Activated CD8-positive, alpha-beta T cell treated with anti-CD3 and anti-CD28 coated beads for 36 hours (primary cell): ENCODE measurements at regions not wholly inside any gene's neighbourhood (a gene's known extent, or its start where the extent isn't known, plus 50 kb on each side); places are given as distances from the start of the nearest gene placed in this dataset.

Experiments used
- ATAC-seq: fragments of 200-7000 bp; cut with Tn5 transposase; one replicate; pipeline ENCODE4 v1.10.0; 2021; ENCODE audit warnings: mild to moderate bottlenecking, moderate library complexity
- CTCF ChIA-PET: fragments of 350-600 bp; sonication (Branson Sonifier 250); formaldehyde crosslinking; loops from one replicate; lab custom pipeline; 2021; ENCODE audit warnings: antibody characterized with exemption; lab: Charles Lee
- POLR2A ChIA-PET: fragments of 350-600 bp; sonication (Branson Sonifier 250); formaldehyde crosslinking; loops from one replicate; lab custom pipeline; 2021; ENCODE audit warnings: antibody characterized with exemption; lab: Charles Lee
- DNase-seq: peaks from one replicate; pipeline ENCODE4 v3.0.0-alpha.2; 2020
- H3K27ac Mint-ChIP-seq: one replicate; pipeline ENCODE4 v1.8.0; 2021; ENCODE audit warnings: mild to moderate bottlenecking, mixed read lengths
- H3K27me3 Mint-ChIP-seq: one replicate; pipeline ENCODE4 v1.8.0; 2021; ENCODE audit warnings: mixed read lengths
- H3K36me3 Mint-ChIP-seq: one replicate; pipeline ENCODE4 v1.8.0; 2021; ENCODE audit warnings: low read depth, mixed read lengths
- H3K4me1 Mint-ChIP-seq: one replicate; pipeline ENCODE4 v1.8.0; 2021; ENCODE audit warnings: low read depth, mixed read lengths
- H3K4me3 Mint-ChIP-seq: one replicate; pipeline ENCODE4 v1.8.0; 2021; ENCODE audit warnings: mild to moderate bottlenecking, moderate library complexity, mixed read lengths
- H3K9me3 Mint-ChIP-seq: one replicate; pipeline ENCODE4 v1.8.0; 2021; ENCODE audit warnings: mixed read lengths
- CTCF ChIP-seq: fragments of 200-600 bp; IDR thresholded peaks from one replicate; pipeline ENCODE4 v1.8.0; 2022; ENCODE audit warnings: antibody characterized with exemption, mild to moderate bottlenecking
- intact Hi-C: fragments of 100-400 bp; cut with micrococcal nuclease; formaldehyde crosslinking; loops from one replicate; pipeline ENCODE4 v1.10.0; 2022

DNA sequence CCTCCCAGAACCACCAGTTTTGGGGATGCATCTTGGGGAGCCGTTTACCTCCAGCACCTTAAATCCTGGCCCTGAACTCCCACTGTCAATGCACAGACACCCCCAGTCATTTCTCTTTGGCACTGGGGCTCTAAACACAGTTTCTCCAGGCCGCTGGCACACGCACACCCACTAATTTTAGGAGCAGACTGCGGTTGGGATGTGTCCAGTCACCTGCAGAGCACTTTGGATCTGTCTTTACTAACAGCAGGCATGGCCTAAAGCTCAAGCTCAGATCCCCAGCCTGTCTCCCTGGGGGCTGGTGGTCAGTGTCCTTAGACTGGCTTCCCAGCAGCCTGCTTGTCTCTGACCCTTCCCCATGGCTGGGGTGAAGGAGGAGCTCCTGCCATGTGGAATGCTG is 49.9 kb downstream of the SYNE3 start:
- DNase-seq (no peak), ATAC-seq (no peak)
- TF ChIP-seq CTCF: no peak
- ChIA-PET CTCF (interaction anchor here (1.2 to 4.9 kb wide), 2 partner anchors 12 to 14 kb away, joined by 3 to 21 read pairs; no protein-coding TSS in a partner anchor), POLR2A (no interaction called here)
- Mint-ChIP-seq H3K36me3 (peaks cover 65% of the 10 kb centered on the region), H3K4me1 (peaks cover 54% of the 10 kb centered on the region), H3K27me3 (no peaks in the 10 kb centered on the region), H3K9me3 (no peaks in the 10 kb centered on the region), H3K27ac (peak overlapping the region; percentile 30), H3K4me3 (no peak overlapping the region)
- intact Hi-C loops: no loop called here

GRCh38 chr14:95465936-95466335 is 50.5 kb downstream of the SYNE3 start:
- no peak for TF ChIP-seq CTCF
- ATAC-seq (no peak), DNase-seq (no peak)
- Mint-ChIP-seq H3K36me3 (peaks cover 66% of the 10 kb centered on the region), H3K27me3 (no peaks in the 10 kb centered on the region), H3K4me1 (peaks cover 55% of the 10 kb centered on the region), H3K27ac (no peak overlapping the region), H3K9me3 (no peaks in the 10 kb centered on the region), H3K4me3 (no peak overlapping the region)
- CTCF ChIA-PET: interaction anchor here (4.9 kb wide), 1 partner anchor 14 kb away, joined by 21 read pairs; no protein-coding TSS in a partner anchor
- POLR2A ChIA-PET: no interaction called here
- intact Hi-C loops: no loop called here

- ChIA-PET CTCF (interaction anchor here (4.9 to 5.2 kb wide), 2 partner anchors 13 to 24 kb away, joined by 21 to 31 read pairs; no protein-coding TSS in a partner anchor), POLR2A (interaction anchor here (0.6 kb wide), 1 partner anchor 69 kb away, joined by 3 read pairs; the partner anchor contains the start of gene GLRX5)
- H3K4me1 Mint-ChIP-seq: peaks cover 55% of the 10 kb centered on the region
- no peaks in the 10 kb centered on the region for H3K27me3 Mint-ChIP-seq
- peaks cover 71% of the 10 kb centered on the region for H3K36me3 Mint-ChIP-seq
- ATAC-seq (peak; percentile 61), DNase-seq (no peak)
- H3K9me3 Mint-ChIP-seq: no peaks in the 10 kb centered on the region
- peak overlapping the region; percentile 47 for H3K27ac Mint-ChIP-seq
- no peak for TF ChIP-seq CTCF
- H3K4me3 Mint-ChIP-seq: no peak overlapping the region
- intact Hi-C loops: no loop called here
Measured at GRCh38 chr14:95465358-95465757, 51.1 kb downstream of the SYNE3 start.

GRCh38 chr14:95464514-95464913 is 51.9 kb downstream of the SYNE3 start:
- ATAC-seq (peak; percentile 45), DNase-seq (peak; percentile 20)
- no peak overlapping the region for H3K4me3 Mint-ChIP-seq
- no peaks in the 10 kb centered on the region for H3K9me3 Mint-ChIP-seq
- H3K27ac Mint-ChIP-seq: peak overlapping the region; percentile 47
- H3K36me3 Mint-ChIP-seq: peaks cover 68% of the 10 kb centered on the region
- intact Hi-C loops: no loop called here
- ChIA-PET CTCF (interaction anchor here (0.6 to 5.2 kb wide), 8 partner anchors 12 to 68 kb away, joined by 3 to 31 read pairs (median 6); no protein-coding TSS in a partner anchor), POLR2A (interaction anchor here (0.6 to 0.9 kb wide), 2 partner anchors 40 to 70 kb away, joined by 3 read pairs; partner anchors contain the start of gene GLRX5)
- no peaks in the 10 kb centered on the region for H3K27me3 Mint-ChIP-seq
- H3K4me1 Mint-ChIP-seq: peaks cover 50% of the 10 kb centered on the region
- TF ChIP-seq CTCF: no peak

GRCh38 chr14:95464103-95464502 is 52.3 kb downstream of the SYNE3 start:
- ATAC-seq (no peak), DNase-seq (no peak)
- peak overlapping the region; percentile 47 for H3K27ac Mint-ChIP-seq
- TF ChIP-seq CTCF: no peak
- no peaks in the 10 kb centered on the region for H3K27me3 Mint-ChIP-seq
- no peak overlapping the region for H3K4me3 Mint-ChIP-seq
- H3K36me3 Mint-ChIP-seq: peaks cover 70% of the 10 kb centered on the region
- H3K9me3 Mint-ChIP-seq: no peaks in the 10 kb centered on the region
- POLR2A ChIA-PET: interaction anchor here (0.8 to 1.7 kb wide), 4 partner anchors 14 to 60 kb away, joined by 3 to 4 read pairs (median 4); no protein-coding TSS in a partner anchor
- intact Hi-C loops: no loop called here
- CTCF ChIA-PET: interaction anchor here (0.6 to 5.2 kb wide), 7 partner anchors 12 to 69 kb away, joined by 3 to 31 read pairs (median 6); no protein-coding TSS in a partner anchor
- H3K4me1 Mint-ChIP-seq: peaks cover 50% of the 10 kb centered on the region
